ENCODE measurements at regions not wholly inside any gene's neighbourhood (a gene's known extent, or its start where the extent isn't known, plus 50 kb on each side); places are given as distances from the start of the nearest gene placed in this dataset.

DNA sequence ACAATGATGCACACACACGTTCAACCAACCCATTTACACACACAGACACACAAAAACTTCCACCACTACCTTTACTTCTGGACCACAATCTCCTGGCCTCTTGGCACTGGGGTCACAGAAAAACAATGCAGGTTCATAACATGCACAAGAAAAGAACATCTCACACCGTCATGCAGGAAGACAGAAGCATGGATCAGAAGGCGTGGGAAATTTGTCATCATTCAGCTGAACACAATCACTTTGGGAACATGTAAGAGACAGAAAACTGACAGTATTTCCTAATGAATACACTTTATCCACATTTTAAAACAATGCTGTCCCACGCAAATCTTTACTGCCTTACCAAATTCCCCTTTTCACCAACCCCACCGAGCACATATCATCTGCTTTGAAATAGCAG, 501.9 kb upstream of the KLHL29 start:
- Histone ChIP-seq H3K36me3 (no peaks in the 10 kb centered on the region), H3K27ac (no peak overlapping the region), H3K9me3 (replicated peaks) (no peaks in the 10 kb centered on the region), H3K27me3 (replicated peaks) (no peaks in the 10 kb centered on the region), H3K4me3 (no peak overlapping the region), H3K4me1 (replicated peaks) (no peaks in the 10 kb centered on the region)
- DNase-seq (ENCODE audit: low read depth in 1 of 2, low spot score in 2 of 2): no peak

DNA sequence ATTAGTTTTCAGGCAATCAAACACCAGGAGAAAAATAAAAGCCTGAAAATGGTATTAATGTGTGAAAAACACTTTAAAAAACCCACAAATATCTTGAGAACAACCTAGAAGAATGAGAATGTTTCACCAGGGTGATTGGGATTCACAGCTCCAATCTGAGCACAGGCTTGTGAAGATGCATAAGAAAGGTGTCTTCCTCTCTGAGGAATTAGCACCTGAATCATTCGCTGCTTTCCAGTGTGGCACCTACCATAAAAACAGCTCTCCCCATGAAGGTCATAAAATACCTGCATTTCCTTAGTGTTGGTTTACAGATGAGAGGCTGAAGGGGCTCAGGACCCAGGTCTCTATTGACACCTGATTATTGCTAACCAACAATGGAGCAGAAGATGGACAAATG, 499.7 kb upstream of the KLHL29 start:
- H3K36me3 ChIP-seq: no peaks in the 10 kb centered on the region
- no peaks in the 10 kb centered on the region for H3K27me3 ChIP-seq (replicated peaks)
- no peaks in the 10 kb centered on the region for H3K9me3 ChIP-seq (replicated peaks)
- no peak for DNase-seq (ENCODE audit: low read depth in 1 of 2, low spot score in 2 of 2)
- no peaks in the 10 kb centered on the region for H3K4me1 ChIP-seq (replicated peaks)
- no peak overlapping the region for H3K27ac ChIP-seq
- no peak overlapping the region for H3K4me3 ChIP-seq

DNA sequence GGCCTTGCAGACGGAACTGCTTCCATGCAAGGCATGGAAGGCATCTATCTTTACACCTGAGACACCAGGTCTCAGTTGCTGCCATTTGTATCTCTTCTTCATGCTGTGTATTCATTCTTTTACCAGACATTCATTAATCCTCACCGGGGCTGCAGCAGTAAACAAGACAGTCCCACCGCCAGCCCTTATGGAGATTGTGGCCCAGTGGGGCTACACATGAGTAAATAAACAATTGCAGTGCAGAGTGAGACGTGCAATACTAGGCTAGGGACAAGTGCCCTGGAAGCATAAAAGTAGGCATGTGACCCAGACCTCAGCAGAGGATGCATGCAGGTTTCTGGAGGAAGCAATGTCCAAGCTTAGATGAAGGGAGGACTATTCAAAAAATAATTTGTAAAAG, 497.6 kb upstream of the KLHL29 start:
- Histone ChIP-seq H3K27me3 (replicated peaks) (no peaks in the 10 kb centered on the region), H3K36me3 (no peaks in the 10 kb centered on the region), H3K4me1 (replicated peaks) (no peaks in the 10 kb centered on the region), H3K27ac (no peak overlapping the region), H3K9me3 (replicated peaks) (no peaks in the 10 kb centered on the region), H3K4me3 (no peak overlapping the region)
- no peak for DNase-seq (ENCODE audit: low read depth in 1 of 2, low spot score in 2 of 2)

DNA sequence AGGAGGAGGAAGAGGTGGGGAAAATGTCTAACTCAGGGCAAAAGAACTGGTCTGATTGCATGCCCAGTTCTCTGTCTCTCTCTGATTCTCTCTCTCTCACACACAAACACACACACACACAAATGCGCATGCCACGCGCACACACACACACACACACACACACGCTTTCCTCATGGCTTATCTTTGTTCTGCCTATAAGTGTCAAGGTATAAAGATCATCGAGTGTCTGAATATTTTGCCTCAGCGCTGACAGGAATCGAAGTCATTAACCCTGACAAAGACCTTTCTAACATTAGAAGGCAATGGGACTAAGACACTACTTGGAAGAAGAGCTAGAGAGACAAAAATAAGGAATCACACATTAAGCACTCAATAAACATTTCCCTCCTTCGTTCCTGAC, 497.1 kb upstream of the KLHL29 start:
- Histone ChIP-seq H3K27me3 (replicated peaks) (no peaks in the 10 kb centered on the region), H3K4me1 (replicated peaks) (no peaks in the 10 kb centered on the region), H3K36me3 (no peaks in the 10 kb centered on the region), H3K27ac (no peak overlapping the region), H3K9me3 (replicated peaks) (no peaks in the 10 kb centered on the region), H3K4me3 (no peak overlapping the region)
- no peak for DNase-seq (ENCODE audit: low read depth in 1 of 2, low spot score in 2 of 2)

DNA sequence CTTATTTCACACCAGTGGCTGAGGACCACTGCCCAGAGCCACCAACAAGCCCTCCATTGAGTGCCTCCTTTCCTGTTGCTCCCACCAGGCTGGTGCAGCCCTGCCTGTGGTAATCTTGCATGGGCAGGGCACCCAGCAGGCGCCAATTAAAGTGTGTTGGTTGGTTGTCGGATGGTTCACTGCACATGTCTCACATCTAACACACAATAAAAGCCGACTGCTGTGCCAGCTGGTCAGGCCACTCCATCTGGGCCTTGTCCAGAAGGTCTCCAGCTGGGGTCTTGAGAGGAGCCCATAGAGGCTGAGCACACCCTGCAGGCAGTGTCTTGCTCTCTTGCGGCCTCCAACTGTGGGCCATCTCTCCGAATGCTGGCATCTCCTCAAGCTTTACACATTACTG, 494.8 kb upstream of the KLHL29 start:
- Histone ChIP-seq H3K4me3 (no peak overlapping the region), H3K27me3 (replicated peaks) (no peaks in the 10 kb centered on the region), H3K36me3 (no peaks in the 10 kb centered on the region), H3K4me1 (replicated peaks) (no peaks in the 10 kb centered on the region), H3K27ac (no peak overlapping the region), H3K9me3 (replicated peaks) (no peaks in the 10 kb centered on the region)
- DNase-seq (ENCODE audit: low read depth in 1 of 2, low spot score in 2 of 2): no peak

DNA sequence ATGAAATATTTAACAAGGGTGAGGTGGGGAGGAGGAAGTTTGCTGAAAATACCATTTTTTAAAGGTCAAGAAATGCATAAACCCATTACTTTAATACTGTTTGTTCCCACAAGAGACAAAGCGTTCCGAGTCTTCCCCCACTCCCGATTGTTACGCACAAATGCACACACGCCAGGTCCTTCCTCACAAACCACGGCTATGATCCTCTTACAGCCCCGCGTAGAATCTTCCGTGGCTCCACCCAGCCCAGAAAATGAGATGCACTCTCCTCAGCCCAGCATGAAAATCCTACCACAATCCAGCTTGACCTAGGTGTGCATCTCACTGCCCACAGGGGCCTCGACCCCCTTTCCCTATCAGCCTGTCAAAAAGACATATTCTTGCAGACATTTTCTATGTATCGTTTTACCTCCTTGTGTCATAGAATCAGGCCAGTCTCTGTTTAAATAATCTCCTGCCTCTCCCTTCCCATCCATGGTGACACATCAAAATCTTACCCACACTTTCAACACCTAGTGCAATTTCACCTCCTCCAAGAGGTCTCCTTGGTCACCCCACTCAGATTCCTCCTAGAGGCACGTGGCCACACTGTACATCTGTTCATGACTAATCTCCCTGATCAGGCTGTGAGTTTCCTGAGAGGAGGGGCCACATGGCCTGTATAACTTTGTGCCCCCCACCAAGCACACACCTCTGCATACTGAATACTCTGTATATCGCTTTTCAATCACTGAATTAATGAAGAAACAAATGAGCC, 491.0 kb upstream of the KLHL29 start:
- Histone ChIP-seq H3K9me3 (replicated peaks) (no peaks in the 10 kb centered on the region), H3K27me3 (replicated peaks) (no peaks in the 10 kb centered on the region), H3K27ac (no peak overlapping the region), H3K4me3 (no peak overlapping the region), H3K36me3 (no peaks in the 10 kb centered on the region), H3K4me1 (replicated peaks) (no peaks in the 10 kb centered on the region)
- no peak for DNase-seq (ENCODE audit: low read depth in 1 of 2, low spot score in 2 of 2)

DNA sequence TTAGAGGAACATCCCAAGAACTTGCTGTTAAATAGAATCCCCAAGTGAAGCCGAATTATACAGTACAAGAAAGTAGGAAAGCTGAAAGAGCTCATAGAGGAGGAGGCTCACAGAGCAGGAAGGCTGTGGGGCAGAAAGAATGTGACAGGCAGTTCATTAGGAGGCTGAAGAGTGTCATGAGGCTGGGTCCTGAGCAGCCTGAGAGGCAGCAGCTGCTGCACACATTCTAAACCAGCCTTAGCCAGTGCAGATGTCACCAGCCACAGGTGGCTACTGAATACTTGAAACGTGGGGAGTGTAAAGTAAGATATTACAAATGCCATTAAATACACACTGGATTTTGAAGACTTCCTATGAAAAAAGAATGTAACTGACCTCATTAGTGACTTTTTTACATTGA, 490.2 kb upstream of the KLHL29 start:
- Histone ChIP-seq H3K9me3 (replicated peaks) (no peaks in the 10 kb centered on the region), H3K36me3 (no peaks in the 10 kb centered on the region), H3K4me1 (replicated peaks) (no peaks in the 10 kb centered on the region), H3K27me3 (replicated peaks) (no peaks in the 10 kb centered on the region), H3K4me3 (no peak overlapping the region), H3K27ac (no peak overlapping the region)
- no peak for DNase-seq (ENCODE audit: low read depth in 1 of 2, low spot score in 2 of 2)

DNA sequence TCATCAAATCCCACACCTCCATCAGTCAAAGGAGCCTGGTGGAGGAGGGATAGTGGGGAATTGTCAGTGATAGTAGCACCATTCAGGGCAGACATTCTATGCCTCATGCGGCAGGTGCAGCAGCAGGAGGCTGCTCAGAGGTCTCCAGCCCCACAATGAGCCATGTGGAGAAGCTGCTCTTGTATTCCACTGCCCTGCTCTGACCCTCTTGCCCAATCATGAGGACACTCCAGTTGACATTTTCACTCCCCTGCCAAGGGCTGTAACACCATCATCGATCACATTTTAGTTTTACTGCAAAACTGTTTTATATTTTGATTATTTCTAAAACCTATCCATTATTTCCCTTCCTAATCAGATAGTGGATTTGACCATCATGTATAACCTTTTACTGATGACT, 487.6 kb upstream of the KLHL29 start:
- no peak overlapping the region for H3K4me3 ChIP-seq
- H3K9me3 ChIP-seq (replicated peaks): no peaks in the 10 kb centered on the region
- DNase-seq (ENCODE audit: low read depth in 1 of 2, low spot score in 2 of 2): no peak
- H3K27ac ChIP-seq: no peak overlapping the region
- H3K27me3 ChIP-seq (replicated peaks): no peaks in the 10 kb centered on the region
- no peaks in the 10 kb centered on the region for H3K4me1 ChIP-seq (replicated peaks)
- no peaks in the 10 kb centered on the region for H3K36me3 ChIP-seq

DNA sequence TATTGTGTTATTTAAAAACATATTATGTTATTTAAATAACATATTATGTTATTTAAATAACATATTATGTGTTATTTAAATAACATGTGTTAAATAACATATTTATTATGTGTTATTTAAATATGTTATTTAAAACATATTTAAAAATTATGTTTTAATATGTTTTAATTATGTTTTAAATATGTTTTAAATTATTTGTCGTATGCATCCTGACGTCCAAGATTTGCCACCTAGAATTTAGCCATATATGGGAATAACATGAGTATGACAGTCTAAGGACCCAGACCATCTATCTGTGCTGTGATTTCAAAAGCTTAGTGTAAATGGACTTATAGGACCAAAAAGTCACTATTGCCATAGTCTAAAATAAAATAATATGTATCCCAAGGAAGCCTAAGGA, 484.3 kb upstream of the KLHL29 start:
- no peak overlapping the region for H3K27ac ChIP-seq
- H3K9me3 ChIP-seq (replicated peaks): no peaks in the 10 kb centered on the region
- no peak overlapping the region for H3K4me3 ChIP-seq
- DNase-seq (ENCODE audit: low read depth in 1 of 2, low spot score in 2 of 2): no peak
- no peaks in the 10 kb centered on the region for H3K36me3 ChIP-seq
- H3K27me3 ChIP-seq (replicated peaks): no peaks in the 10 kb centered on the region
- H3K4me1 ChIP-seq (replicated peaks): no peaks in the 10 kb centered on the region

DNA sequence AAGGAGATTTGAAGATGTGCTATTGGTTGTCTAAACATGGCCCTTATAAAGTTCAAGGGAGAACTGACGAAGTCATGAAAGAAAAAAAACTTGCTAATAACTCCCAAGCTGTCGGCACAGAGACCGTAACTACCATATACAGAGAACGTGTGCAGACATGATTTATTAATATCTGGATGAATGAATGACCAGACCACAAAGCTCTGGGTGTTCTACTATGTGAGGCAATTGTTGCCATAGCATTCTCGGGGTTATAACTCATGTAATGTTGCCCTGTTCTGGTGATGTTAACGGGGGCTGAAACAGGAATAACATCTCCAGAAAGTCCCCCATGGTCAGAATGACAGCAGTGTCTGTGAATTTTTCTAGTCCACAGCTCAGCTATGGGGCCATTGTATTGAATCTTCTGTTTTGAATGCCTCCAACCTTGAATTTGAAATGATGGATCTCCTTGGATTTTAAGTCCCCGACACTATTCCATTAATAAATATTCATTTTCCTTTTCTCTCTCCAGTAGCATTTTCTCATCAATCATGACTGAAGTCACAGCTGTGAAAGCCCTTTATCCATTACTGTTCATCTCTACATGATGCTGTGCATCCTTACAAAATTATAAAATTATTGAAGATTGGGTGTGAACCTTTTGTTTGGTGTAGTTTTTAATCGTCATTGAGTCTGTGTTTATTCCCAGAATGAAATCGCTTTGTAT, 483.4 kb upstream of the KLHL29 start:
- Histone ChIP-seq H3K27ac (no peak overlapping the region), H3K9me3 (replicated peaks) (no peaks in the 10 kb centered on the region), H3K4me3 (no peak overlapping the region), H3K36me3 (no peaks in the 10 kb centered on the region), H3K4me1 (replicated peaks) (no peaks in the 10 kb centered on the region), H3K27me3 (replicated peaks) (no peaks in the 10 kb centered on the region)
- DNase-seq (ENCODE audit: low read depth in 1 of 2, low spot score in 2 of 2): no peak

DNA sequence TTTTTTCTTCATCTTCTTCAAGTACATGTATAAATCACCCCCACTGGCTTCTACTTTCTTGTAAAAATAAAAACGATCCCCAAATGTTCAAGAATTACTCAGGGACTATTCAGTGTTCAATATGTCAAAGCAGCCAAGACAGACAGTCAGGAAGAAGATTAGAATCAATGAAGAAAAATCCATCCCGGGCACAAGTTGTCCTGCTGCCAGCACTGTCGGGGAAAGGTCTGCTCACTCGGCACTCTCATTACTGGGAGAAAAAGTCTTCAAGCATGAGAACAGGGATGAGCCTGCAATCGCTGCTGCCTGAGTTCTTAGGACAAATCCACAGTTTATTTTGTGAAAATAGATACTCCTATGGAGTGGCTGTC, 482.8 kb upstream of the KLHL29 start:
- Histone ChIP-seq H3K27ac (no peak overlapping the region), H3K9me3 (replicated peaks) (no peaks in the 10 kb centered on the region), H3K4me3 (no peak overlapping the region), H3K4me1 (replicated peaks) (no peaks in the 10 kb centered on the region), H3K36me3 (no peaks in the 10 kb centered on the region), H3K27me3 (replicated peaks) (no peaks in the 10 kb centered on the region)
- no peak for DNase-seq (ENCODE audit: low read depth in 1 of 2, low spot score in 2 of 2)

DNA sequence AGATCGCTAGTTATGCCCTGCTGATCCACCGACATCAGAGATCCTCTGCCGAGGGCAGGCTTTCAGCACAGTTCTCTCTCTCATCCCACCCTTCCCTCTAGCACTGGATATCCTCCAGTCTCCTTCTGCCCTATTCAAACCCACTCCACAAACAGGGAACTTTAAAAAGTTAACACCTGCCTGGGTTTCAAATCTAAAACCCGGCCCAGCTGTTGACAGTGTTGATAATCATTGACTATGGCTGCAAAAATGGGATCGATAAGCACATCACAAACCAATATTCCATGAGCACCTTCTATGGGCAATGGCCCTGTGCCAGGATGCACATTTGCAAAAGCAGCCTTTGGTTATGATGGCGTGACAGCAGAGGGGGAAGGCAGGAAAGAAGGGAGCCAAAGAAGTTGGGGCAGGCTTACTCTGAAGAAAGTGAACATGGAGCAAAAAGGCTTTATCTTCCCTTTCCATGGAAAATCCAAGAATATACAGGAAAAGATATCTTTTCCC, 482.3 kb upstream of the KLHL29 start:
- Histone ChIP-seq H3K4me1 (replicated peaks) (no peaks in the 10 kb centered on the region), H3K9me3 (replicated peaks) (no peaks in the 10 kb centered on the region), H3K27me3 (replicated peaks) (no peaks in the 10 kb centered on the region), H3K4me3 (no peak overlapping the region), H3K36me3 (no peaks in the 10 kb centered on the region), H3K27ac (no peak overlapping the region)
- DNase-seq (ENCODE audit: low read depth in 1 of 2, low spot score in 2 of 2): no peak

DNA sequence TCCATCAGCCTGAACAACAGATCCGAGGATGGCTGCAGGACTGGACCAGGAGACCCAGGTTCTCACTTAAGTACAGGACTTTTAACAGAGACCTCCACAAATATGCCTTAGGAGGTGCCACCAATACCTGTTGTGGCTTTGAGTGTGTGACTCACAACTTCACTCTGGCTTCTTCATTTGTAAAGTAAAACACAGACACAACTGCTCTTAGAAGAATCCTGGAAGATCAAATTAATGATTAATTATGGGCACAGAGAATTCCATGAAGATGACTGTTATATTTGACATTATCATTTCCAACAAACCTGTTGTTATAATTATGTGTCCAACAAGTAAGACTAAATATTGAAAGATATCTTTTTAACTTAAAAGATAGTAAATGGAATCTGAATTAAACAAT, 481.4 kb upstream of the KLHL29 start:
- no peak for DNase-seq (ENCODE audit: low read depth in 1 of 2, low spot score in 2 of 2)
- H3K27ac ChIP-seq: no peak overlapping the region
- H3K36me3 ChIP-seq: no peaks in the 10 kb centered on the region
- H3K9me3 ChIP-seq (replicated peaks): no peaks in the 10 kb centered on the region
- no peak overlapping the region for H3K4me3 ChIP-seq
- no peaks in the 10 kb centered on the region for H3K4me1 ChIP-seq (replicated peaks)
- H3K27me3 ChIP-seq (replicated peaks): no peaks in the 10 kb centered on the region

DNA sequence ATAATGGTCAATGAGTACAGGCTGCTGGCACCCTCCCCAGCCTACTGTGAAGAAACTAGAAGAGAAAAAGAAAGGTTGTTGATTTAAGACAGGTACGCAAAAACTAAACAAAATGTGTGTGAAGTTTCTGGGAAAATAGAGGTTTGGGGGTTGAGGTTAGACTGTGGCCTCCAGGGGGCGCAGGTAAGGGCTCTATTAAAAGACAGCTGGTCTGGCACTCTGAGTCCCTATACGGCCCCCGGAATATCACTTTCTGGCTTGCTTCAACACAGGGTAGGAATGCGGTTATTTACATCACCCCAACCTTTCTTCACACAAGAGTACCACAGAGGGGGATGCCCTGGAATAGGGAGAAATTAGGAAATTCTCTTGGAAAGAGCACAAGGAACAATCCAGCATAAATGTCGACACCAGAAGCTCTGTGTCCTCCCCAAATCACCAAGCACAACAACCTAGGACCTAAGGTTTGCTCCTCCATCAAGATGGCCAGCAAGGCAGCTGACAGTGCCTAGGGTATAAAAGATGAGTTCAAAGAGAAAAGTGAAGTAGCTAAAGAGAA, 480.8 kb upstream of the KLHL29 start:
- no peaks in the 10 kb centered on the region for H3K27me3 ChIP-seq (replicated peaks)
- no peaks in the 10 kb centered on the region for H3K9me3 ChIP-seq (replicated peaks)
- no peaks in the 10 kb centered on the region for H3K4me1 ChIP-seq (replicated peaks)
- H3K36me3 ChIP-seq: no peaks in the 10 kb centered on the region
- H3K4me3 ChIP-seq: no peak overlapping the region
- H3K27ac ChIP-seq: no peak overlapping the region
- DNase-seq (ENCODE audit: low read depth in 1 of 2, low spot score in 2 of 2): peak in 1 of 2 experiments; percentile 13

All from SJSA1 (cell line).